ENCODE measurements at regions not wholly inside any gene's neighbourhood (a gene's known extent, or its start where the extent isn't known, plus 50 kb on each side); places are given as distances from the start of the nearest gene placed in this dataset.

DNA sequence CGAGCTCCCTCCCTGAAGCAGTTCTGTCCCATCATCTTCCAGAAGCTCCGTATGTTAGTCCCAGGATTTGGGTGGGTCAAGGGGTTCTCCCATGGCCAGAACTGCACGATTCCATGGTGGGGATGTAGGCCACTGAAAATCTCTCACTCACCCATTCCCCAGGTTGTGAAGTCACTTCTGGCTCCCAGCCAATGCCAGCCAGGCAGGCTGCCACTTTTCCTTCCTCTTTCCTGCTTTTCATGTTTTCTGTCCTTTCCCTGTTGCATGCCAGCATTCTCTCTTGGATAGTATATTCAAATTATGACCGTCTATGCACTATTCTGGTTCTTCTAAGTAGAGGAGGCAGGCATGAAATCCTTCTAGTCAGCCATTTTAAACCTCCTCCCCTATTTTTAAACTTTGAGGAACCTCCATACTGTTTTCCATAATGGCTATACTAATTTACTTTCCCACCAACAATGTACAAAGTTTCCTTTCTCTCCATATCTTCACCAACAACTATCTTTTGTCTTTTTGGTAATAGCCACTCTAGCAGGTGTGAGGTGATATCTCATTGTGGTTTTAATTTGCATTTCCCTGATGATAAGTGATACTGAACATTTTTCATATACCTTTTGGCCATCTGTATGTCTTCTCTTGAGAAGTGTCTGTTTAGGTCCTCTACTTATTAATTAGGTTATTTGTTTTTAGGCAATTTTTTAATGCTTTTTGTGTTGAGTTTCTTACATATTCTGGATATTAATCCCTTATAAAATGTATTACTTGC is 182.1 kb upstream of the TET2 start:
- DNase-seq (ENCODE audit: low read depth), result no peak

DNA sequence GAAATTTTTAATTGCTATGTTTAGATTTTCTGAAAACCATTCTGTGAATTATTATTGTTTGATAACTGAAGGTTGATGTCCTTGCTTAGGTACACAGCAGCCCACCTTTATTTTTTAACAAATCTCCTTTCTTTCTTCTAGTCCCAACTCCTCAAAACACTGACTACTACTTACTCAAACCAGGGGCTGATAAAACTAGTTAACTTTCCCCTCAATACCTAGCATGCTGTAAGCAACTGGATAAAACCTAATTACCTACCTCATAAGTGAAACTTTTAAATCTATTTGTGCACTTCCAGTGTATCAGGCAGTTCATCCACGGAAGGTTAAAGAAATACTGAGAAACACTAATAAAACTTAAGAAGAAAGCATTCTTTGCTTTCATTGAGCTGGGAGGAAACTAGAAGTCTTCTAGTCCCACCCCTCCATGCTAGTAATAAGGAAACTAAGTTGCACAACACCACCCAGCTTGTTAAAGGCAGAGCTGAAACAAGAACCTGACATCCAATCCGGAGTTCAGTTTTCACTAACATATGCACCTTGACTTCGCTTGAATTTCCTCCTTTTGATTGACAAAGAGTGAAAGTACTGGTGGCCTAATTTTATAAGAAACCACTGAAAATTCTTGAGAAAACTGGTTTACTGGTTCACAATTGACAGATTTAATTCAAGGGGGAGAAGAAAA is 180.2 kb upstream of the TET2 start:
- no peak for DNase-seq (ENCODE audit: low read depth)

DNA sequence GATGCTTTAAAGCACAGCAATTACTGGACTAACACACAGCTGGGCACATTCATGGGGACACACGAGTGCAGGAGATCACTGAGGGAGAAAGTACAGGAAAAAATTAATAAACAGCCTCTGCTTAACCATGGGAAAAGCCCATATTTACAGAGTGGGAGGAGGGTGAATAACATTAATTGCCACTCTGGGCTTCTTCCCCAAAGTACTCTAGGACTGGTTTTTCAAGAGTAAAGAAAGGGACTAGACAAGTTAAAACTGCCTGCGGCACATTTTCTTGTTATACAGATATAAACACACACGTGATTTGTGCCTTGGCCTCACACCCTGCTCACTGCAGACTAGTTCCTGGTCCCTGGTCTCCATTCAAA is 179.7 kb upstream of the TET2 start:
- no peak for DNase-seq (ENCODE audit: low read depth)

DNA sequence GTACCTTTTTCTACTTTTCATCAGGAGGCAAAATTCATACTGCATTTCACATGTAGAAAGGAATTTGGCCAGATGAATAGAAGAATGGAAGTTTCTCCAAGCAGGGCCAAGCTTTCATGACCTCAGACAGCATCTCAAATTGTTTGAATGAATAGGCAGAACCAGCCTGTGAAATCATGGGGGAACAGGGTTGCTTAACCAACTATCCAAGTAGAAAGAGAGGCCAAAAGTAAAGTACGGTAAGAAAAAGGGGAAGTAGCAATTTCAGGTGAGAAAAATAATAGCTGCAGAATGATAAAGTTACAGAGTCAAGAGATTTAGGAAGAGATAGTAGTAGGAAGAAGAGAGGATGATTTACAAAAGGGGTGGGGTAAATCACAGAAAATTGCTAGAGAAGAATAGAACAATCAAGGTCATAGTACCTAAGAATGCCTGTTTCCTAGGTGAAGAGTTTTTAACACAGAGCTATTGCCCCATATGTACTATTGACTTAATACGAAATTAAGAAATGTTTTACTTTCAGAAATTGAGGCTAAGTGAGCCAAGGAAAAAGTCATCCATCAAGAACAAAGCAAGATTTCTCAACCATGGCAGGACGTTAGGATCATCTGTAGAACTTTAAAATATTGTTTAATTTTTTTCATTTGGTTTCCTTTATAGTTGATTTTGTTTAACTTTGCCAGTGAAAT is 177.1 kb upstream of the TET2 start:
- DNase-seq (ENCODE audit: low read depth), result no peak

DNA sequence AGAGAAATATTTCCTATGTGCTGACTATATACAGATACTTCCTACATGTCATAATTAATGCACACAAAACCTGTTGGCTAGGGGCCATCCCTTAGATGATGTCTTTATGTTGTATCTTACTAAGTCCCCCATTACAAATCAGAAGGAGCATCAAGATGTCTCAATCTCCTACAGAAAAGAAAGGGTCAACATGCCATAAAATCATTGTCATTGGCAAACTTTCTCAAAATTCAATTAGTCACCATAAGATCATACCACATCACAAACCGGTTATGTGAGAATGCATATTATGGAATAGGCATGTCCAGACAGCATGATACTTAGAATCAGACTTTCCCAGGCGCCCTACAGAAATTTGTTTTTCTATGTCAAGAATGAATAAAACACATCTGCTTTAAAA is 175.2 kb upstream of the TET2 start:
- DNase-seq (ENCODE audit: low read depth), result no peak

DNA sequence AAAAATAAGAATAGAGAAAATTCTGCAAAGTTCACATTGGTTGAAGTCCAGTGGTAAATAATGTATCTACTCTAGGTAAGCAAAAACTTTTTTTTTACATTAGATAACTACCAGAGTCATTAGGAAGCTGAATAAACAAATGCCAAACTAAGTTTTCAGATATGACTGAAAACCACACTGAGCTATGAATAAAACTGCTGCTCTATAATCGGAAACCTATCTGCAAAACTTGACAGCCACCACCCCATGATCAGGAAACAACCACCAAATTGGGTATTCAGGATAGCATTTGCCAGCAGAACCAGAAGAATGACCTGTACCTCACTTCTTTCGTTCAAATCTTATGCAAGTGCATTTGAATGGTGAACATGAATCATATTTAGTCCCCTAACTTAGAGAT is 173.0 kb upstream of the TET2 start:
- no peak for DNase-seq (ENCODE audit: low read depth)

DNA sequence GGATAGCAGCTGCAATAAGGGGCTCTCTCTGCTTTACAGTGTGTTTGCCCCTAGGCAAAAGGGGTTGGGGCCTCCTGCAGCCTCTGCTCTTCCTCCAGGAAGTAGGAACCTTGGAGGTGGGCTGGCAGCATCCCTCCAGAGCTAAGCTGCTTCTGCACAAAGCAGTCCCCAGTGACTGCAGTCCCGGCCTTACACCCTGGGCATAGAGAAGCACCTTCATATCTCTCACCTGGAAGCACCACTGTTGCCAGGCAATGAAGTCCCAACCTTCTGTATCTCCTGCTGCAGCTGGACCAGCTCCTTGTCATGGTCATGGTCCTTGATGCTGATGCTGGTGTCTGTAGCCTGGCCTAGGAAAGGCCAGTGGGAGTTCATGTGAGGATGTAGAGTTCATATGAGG is 171.1 kb upstream of the TET2 start:
- no peak for DNase-seq (ENCODE audit: low read depth)

DNA sequence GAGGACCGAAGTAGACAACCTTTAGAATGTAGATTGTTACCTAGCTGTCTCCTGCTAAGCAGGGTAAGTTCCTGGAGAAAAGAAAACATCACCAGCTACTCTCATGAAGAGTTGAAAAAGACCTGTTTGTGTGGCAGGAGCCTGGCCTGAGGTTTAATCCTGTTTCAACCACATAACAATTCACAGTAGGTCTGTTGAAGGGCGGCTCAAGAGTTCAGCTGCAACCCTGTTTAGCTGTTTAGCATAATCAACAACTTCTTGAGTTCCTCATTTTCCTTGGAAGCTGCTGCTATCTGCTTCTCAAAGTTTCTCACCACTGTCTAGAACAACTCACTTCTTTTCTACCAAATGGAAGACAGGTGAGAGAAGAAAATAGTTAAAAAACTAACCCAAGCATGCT is 170.4 kb upstream of the TET2 start:
- no peak for DNase-seq (ENCODE audit: low read depth)

DNA sequence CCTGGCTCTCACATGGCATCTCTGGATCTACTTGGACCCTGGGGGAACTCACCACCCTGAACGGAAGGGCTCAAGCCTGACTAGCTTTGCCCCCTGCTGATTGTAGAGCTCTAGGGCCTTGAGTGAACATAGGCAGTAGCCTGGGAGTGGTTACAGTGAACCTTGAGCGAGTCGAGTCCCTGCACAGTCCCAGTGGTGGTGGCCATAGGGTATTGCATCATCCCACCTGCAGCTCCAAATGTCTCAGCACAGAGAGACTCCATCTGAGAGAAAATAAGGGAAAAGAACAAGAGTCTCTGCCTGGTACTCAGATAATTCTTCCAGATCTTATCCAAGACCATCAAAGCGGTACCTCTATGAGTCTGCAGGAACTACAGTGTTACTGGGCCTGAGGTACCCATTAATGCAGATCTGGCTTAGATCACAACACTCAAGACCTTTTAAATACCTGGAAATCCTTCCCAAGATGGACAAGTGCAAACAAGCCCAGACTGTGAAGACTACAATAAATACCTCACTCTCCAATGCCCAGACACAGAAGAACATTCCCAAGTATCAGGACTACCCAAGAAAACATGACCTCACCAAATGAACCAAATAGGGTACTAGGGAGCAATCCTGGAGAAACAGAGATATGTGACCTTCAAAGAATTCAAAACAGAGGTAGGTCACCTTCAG is 167.5 kb upstream of the TET2 start:
- DNase-seq (ENCODE audit: low read depth), result no peak

DNA sequence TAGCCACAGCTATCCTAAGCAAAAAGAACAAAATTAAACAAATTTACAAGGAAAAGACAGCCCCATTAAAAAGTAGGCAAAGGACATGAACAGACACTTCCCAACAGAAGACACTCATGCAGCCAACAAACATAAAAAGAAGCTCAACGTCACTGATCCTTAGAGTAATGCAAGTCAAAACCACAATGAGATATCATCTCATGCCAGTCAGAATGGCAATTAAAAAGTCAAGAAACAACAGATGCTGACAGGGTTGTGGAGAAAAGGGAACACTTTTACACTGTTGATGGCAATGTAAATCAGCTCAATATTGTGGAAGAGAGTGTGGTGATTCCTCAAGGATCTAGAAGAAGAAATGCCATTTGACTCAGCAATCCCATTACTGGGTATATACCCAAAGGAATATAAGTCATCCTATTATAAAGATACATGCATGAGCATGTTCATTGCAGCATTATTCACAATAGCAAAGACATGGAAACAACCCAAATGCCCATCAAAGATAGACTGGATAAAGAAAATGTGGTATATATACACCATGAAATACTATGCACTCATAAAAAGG is 163.0 kb upstream of the TET2 start:
- no peak for DNase-seq (ENCODE audit: low read depth)

DNA sequence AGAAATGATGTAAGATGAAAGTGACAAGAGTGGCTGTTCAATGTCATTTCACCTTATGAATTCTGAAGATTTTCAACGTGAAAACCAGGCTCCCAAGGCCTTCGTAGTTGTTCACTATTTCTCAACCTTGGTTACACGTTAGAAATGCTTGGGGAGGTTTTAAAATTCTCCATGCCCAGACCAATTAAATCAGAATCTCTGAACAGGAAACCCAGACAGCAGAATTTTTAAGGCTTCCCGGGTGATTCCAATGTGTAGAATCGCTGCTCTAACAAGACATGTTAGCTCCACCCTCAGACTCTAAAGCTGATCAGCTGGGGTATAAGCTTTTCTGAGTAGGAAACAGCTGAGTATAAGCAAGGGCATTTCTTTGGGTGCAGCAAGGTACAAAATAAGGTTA is 160.4 kb upstream of the TET2 start:
- no peak for DNase-seq (ENCODE audit: low read depth)

DNA sequence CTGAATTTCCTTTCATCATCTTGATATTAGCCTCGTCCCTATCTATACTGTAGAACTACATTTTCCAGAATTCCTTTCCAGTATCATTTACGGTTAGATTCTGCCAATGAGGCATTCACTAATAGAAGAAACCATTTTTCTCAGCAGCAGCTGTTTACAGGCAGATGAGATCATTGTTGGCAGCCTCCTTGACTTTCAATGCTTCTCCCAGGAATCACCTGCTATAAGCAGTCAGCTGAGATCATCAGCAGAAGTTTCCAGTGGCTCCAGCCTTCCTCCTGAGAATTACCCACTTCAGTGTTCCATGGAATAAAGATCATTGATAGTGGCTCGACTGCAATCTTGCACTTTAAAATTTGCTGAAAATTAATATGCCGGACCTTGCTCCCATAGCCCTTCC is 157.3 kb upstream of the TET2 start:
- DNase-seq (ENCODE audit: low read depth), result no peak

DNA sequence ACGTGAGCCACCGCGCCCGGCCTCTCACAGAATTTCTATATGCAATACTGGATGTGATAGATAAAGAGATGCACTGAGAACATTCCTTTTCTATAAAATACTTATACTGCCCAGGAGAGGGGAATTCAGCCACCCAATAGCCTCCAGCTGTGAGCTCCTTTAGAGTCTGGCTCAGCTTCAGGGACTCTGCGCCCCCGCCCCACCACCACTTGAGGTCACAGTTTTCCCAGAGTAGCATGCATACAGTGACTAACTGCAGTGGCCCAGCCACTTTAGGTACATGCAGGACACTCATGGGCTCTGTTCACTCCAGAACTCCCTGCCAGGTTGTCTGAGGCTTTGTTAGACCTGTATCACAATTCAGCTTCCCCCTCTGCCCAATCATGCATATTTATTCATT is 144.4 kb upstream of the TET2 start:
- no peak for DNase-seq (ENCODE audit: low read depth)

DNA sequence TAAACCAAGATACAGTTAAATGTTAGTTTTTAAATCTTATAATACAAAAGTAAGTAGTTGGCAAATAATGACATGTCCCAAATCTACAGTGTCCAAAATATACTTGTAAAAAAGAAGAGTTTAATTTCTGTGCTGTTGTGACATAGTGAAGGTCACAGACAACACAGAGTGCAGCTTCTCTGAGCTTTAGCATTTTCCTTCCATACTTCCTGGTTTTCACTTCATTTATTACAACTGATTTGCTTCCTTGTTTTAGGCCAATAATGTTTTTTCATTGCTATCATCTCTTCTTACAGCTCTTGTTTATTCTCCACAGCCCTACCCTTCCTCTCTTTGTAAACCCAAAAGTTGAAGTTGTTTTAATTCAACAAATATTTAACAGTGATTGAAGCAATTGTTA is 132.4 kb upstream of the TET2 start:
- DNase-seq (ENCODE audit: low read depth), result no peak

DNA sequence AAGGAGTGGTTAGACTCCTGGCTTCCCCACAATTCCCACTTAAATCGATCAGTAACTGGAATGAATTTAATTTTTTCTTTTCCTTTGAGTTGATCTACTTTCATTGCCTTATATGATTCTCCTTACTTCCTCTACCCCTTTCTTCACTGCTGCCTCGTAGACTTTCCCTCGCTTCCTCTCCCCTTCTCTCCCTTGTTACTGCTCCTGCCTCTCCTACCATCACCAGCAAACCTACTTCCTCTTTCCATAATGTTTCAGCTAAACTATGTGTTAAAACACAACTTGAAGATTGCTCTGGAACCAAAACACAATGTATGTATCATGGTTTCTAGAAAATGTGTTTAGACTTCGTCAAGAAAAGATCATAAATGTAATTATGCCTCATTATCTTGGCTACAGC is 132.0 kb upstream of the TET2 start:
- no peak for DNase-seq (ENCODE audit: low read depth)

DNA sequence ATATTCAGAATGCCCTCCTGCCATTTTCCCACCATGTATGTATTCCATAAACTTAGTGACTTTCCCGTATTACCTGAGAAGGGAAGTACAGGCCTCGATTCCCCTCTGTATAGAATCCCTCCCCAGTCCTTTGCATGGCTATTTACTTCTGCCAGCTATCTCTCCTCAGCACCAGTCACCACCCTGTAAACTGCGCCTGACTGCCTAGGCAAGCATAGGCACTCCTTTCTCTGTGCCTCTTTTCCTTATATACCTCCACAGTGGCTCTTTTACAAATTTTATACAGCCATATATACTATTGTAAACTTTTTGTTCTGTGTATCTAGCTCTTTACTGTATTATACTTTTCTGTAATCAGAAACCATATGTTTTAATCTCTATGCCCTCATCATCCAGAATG is 130.9 kb upstream of the TET2 start:
- DNase-seq (ENCODE audit: low read depth), result no peak

DNA sequence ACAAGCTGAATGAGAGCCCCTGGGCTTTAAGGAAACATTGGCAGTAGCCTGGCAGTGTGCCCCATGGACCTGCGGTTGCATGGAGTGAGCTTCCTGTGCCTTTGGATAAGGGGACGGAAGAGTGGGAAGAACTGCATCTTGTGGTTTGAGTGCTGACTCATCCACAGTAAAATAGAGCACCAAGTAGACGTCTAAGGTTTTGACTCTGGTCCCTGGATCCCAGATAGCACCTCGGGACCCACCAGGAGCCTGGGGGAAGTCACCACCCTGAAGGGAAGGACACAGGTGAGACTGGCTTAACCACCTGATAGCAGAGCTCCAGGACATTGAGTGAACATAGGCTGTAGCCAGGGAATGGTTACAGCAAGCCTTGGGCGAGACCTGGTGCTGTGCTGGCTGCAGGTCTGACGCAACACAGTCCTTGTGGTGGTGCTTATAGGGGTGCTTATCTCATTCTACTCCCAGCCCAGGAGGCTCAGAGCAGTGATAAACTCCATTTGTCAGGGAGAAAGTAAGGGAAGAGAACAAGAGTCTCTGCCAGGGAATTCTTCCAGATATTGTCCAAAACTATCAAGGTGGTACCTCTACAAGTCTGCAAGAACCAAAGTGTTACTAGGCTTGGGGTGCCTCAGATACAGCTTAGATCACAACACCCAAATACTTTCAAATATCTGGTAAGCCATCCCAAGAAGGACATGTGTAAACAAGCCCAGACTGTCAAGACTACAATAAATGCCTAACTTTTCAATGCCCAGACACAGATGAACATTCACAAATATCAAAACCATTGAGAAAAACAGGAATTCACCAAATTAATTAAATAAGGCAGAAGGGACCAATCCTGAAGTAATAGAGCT is 123.6 kb upstream of the TET2 start:
- peak; percentile 6 for DNase-seq (ENCODE audit: low read depth)

DNA sequence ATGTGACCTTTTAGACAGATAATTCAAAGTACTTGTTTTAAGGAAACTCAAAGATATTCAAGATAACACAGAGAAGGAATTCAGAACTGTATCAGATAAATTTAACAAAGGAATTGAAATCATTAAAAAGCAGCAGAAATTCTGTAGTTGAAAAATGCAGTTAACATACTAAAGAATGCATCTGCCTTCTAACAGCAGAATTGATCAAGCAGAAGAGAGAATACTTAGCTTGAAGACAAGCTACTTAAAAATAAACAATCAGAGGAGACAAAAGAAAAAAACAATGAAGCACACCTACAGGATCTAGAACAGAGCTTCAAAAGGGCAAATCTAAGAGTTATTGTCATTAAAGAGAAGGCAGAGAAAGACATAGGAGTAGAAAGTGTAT is 123.0 kb upstream of the TET2 start:
- DNase-seq (ENCODE audit: low read depth), result no peak

DNA sequence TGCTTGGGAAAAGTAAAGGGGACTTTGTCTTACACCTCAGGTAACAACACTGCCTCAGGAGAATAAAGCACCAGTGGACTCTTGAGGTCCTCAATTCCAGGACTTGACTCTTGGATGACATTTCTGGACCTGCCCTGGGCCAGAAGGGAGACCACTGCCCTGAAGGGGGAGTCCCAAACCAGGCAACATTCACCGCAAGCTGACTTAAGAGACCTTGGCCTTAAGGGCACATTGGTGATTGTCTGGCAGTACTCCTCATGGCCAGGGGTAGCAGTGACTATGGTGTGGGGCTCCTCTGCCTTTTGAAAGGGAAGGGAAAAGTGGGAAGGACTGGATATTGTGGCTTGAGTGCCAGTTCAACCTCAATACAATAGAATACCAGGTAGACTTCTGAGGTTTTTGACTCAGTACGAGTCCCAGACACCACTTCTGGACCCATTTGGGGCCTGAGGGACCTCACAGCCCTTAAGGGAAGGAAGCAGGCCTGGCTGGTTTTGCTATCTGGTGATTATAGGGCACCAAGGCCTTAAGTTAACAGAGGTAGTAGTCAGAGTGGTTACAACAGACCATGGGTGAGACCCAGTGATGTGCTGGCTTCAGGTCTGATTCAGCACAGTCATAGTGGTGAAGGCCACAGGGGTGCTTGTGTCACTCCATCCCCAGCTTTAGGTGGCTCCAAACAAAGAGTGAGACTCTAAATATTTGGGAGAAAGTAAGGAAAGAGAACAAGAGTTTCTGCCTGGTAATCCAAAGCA is 121.2 kb upstream of the TET2 start:
- DNase-seq (ENCODE audit: low read depth), result no peak

DNA sequence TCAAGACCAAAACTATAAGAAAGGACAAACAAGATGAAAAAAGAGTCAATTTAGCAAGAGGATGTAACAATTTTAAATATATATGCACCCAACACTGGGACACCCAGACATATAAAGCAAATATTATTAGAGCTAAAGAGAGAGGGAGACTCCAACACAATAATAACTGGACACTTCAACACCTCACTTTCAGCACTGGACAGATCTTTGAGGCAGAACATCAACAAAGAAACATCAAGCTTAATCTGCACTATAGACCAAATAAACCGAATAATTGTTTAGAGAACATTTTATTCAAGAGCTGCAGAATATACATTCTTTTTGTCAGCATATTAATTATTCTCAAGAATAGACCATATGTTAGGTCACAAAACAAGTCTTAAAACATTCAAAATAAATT is 109.7 kb upstream of the TET2 start:
- DNase-seq (ENCODE audit: low read depth), result no peak

DNA sequence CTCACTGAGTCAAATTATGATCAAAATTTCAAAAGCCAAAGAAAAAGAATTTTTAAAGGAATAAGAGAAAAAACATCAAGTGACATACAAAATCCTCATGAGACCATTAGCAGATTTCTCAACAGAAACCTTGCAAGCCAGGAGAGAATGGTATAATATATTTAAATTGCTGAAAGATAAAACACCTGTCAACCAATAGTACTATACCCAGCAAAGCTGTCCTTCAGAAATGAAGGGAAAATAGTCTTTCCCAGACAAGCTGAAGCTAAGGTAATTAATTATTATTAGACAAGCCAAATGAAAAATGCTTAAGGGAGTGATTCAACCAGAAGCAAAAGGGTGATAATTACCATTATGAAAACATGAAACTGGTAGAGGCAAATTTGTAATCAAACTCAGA is 104.2 kb upstream of the TET2 start:
- DNase-seq (ENCODE audit: low read depth), result no peak
